ENCODE measurements at regions not wholly inside any gene's neighbourhood (a gene's known extent, or its start where the extent isn't known, plus 50 kb on each side); places are given as distances from the start of the nearest gene placed in this dataset.

- Mint-ChIP-seq H3K4me1 (ENCODE audit: low read depth, unreplicated experiment) (no peaks in the 10 kb centered on the region), H3K27ac (ENCODE audit: unreplicated experiment) (no peak overlapping the region), H3K9me3 (ENCODE audit: unreplicated experiment) (no peaks in the 10 kb centered on the region), H3K27me3 (ENCODE audit: insufficient read depth, unreplicated experiment) (no peaks in the 10 kb centered on the region), H3K4me3 (ENCODE audit: unreplicated experiment) (no peak overlapping the region), H3K36me3 (ENCODE audit: insufficient read depth, unreplicated experiment) (no peaks in the 10 kb centered on the region)
- DNase-seq: no peak
- intact Hi-C loops (cut with micrococcal nuclease; ENCODE audit: unreplicated experiment): no loop called here
- ChIA-PET CTCF (no interaction called here), POLR2A (no interaction called here)
- Histone ChIP-seq H3K4me1 (no peaks in the 10 kb centered on the region), H3K27me3 (replicated peaks; ENCODE audit: control insufficient read depth, insufficient read depth, low read length) (no peaks in the 10 kb centered on the region), H3K36me3 (ENCODE audit: control insufficient read depth, insufficient read depth, low read length) (peaks cover 1% of the 10 kb centered on the region; the same call in 1 of the 2 replicates), H3K4me3 (ENCODE audit: low read depth, low read length) (no peak overlapping the region), H3K9me3 (no peaks in the 10 kb centered on the region)
- TF ChIP-seq, protein P1, sequence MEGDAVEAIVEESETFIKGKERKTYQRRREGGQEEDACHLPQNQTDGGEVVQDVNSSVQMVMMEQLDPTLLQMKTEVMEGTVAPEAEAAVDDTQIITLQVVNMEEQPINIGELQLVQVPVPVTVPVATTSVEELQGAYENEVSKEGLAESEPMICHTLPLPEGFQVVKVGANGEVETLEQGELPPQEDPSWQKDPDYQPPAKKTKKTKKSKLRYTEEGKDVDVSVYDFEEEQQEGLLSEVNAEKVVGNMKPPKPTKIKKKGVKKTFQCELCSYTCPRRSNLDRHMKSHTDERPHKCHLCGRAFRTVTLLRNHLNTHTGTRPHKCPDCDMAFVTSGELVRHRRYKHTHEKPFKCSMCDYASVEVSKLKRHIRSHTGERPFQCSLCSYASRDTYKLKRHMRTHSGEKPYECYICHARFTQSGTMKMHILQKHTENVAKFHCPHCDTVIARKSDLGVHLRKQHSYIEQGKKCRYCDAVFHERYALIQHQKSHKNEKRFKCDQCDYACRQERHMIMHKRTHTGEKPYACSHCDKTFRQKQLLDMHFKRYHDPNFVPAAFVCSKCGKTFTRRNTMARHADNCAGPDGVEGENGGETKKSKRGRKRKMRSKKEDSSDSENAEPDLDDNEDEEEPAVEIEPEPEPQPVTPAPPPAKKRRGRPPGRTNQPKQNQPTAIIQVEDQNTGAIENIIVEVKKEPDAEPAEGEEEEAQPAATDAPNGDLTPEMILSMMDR (IDR thresholded peaks at IDR 0.05; ENCODE audit: insufficient read depth in 1 of 2, low read depth in 1 of 2, low read length in 1 of 2, severe bottlenecking in 1 of 2, unreplicated experiment in 1 of 2): no peak
- no TSS peak for BruUV-seq (replicated peaks)
Measured at GRCh38 chr3:18729671-18730070, 304.5 kb upstream of the SATB1 start.

DNA sequence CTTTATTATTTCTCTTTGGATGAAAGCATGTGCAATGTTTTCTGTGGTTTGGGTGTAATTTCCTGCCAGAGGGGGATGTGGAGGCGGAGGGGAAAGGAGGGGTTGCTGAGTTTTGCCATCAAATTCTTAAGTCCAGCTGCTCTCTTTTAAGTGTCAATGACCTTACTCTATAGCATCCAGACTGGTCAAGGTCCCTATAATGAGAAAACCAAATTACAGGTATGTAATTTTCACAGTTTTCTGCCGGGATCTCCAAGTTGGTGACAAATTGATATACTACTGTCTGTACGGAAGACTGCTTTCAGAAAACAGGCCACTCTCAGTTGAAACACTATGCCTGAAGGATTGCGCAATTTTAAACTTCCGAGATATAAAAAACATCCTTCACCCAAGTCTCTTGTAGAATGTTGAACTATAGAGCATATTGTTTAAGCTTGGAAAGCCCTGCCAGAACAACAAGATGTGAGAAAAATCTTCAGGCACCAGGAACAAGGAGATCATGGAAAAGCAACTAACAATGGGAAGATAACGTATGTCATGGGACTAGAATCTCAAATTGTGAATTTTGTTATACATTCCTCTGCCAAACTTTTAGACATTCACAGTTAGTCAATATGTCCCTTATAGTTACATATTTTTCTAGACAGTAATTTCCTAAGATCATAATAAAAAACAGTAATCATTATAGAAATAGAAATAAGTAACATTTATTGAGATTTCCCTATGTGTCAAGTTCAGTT is 300.7 kb upstream of the SATB1 start:
- H3K4me3 Mint-ChIP-seq (ENCODE audit: unreplicated experiment): no peak overlapping the region
- H3K4me3 ChIP-seq (ENCODE audit: low read depth, low read length): no peak overlapping the region
- intact Hi-C loops (cut with micrococcal nuclease; ENCODE audit: unreplicated experiment): no loop called here
- H3K27me3 Mint-ChIP-seq (ENCODE audit: insufficient read depth, unreplicated experiment): no peaks in the 10 kb centered on the region
- H3K9me3 ChIP-seq: no peaks in the 10 kb centered on the region
- H3K4me1 ChIP-seq: no peaks in the 10 kb centered on the region
- no peaks in the 10 kb centered on the region for H3K4me1 Mint-ChIP-seq (ENCODE audit: low read depth, unreplicated experiment)
- TF ChIP-seq, protein P1 (IDR thresholded peaks at IDR 0.05; ENCODE audit: insufficient read depth in 1 of 2, low read depth in 1 of 2, low read length in 1 of 2, severe bottlenecking in 1 of 2, unreplicated experiment in 1 of 2): no peak
- H3K36me3 ChIP-seq (ENCODE audit: control insufficient read depth, insufficient read depth, low read length): peaks cover 1% of the 10 kb centered on the region; the same call in 1 of the 2 replicates
- H3K27ac Mint-ChIP-seq (ENCODE audit: unreplicated experiment): no peak overlapping the region
- H3K27me3 ChIP-seq (replicated peaks; ENCODE audit: control insufficient read depth, insufficient read depth, low read length): no peaks in the 10 kb centered on the region
- ChIA-PET POLR2A (no interaction called here), CTCF (no interaction called here)
- no peak for DNase-seq
- H3K36me3 Mint-ChIP-seq (ENCODE audit: insufficient read depth, unreplicated experiment): no peaks in the 10 kb centered on the region
- H3K9me3 Mint-ChIP-seq (ENCODE audit: unreplicated experiment): no peaks in the 10 kb centered on the region
- no TSS peak for BruUV-seq (replicated peaks)

GRCh38 chr3:18724456-18724855 is 299.3 kb upstream of the SATB1 start:
- Mint-ChIP-seq H3K4me1 (ENCODE audit: low read depth, unreplicated experiment) (no peaks in the 10 kb centered on the region), H3K9me3 (ENCODE audit: unreplicated experiment) (no peaks in the 10 kb centered on the region), H3K36me3 (ENCODE audit: insufficient read depth, unreplicated experiment) (no peaks in the 10 kb centered on the region), H3K27ac (ENCODE audit: unreplicated experiment) (no peak overlapping the region), H3K4me3 (ENCODE audit: unreplicated experiment) (no peak overlapping the region), H3K27me3 (ENCODE audit: insufficient read depth, unreplicated experiment) (no peaks in the 10 kb centered on the region)
- intact Hi-C loops (cut with micrococcal nuclease; ENCODE audit: unreplicated experiment): no loop called here
- no peak for DNase-seq
- no TSS peak for BruUV-seq (replicated peaks)
- Histone ChIP-seq H3K27me3 (replicated peaks; ENCODE audit: control insufficient read depth, insufficient read depth, low read length) (no peaks in the 10 kb centered on the region), H3K9me3 (no peaks in the 10 kb centered on the region), H3K36me3 (ENCODE audit: control insufficient read depth, insufficient read depth, low read length) (peaks cover 1% of the 10 kb centered on the region; the same call in 1 of the 2 replicates), H3K4me1 (no peaks in the 10 kb centered on the region), H3K4me3 (ENCODE audit: low read depth, low read length) (no peak overlapping the region)
- POLR2A ChIA-PET: no interaction called here
- CTCF ChIA-PET: no interaction called here
- TF ChIP-seq, protein P1 (IDR thresholded peaks at IDR 0.05; ENCODE audit: insufficient read depth in 1 of 2, low read depth in 1 of 2, low read length in 1 of 2, severe bottlenecking in 1 of 2, unreplicated experiment in 1 of 2): no peak

Measured in Caco-2 (cell line).